ENCODE measurements at regions not wholly inside any gene's neighbourhood (a gene's known extent, or its start where the extent isn't known, plus 50 kb on each side); places are given as distances from the start of the nearest gene placed in this dataset.
"Not testable (repeated sequence)": the region's sequence is repeated elsewhere in the genome, so short reads cannot be mapped to it uniquely, and the experiment has no call there.

DNA sequence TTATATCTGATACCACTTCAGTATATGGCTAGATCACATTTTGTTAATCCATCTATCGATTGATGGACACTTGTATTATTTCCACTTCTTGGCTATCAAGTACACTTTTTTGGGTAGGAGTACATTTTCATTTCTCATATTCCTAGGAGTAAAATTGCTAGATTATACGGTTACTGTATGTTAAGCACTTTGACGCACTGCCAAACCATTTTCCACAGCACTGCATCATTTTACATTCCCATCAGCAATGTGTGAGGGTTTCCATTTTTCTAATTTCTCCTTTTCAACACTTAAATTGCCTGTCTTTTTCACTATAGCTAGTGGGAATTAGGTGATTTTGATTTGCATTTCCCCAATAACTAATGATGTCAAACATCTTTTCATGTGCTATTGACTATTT is 179.3 kb upstream of the B3GAT1 start:
- Histone ChIP-seq H3K4me1 (ENCODE audit: control insufficient read depth, insufficient read depth, low read length) (0 out of 2 replicates have a peak, but pooled peaks cover 1% of the 10 kb centered on the region), H3K36me3 (ENCODE audit: control insufficient read depth, insufficient read depth, low read length) (no peaks in the 10 kb centered on the region), H3K27ac (ENCODE audit: low read length) (no peak overlapping the region), H3K27me3 (ENCODE audit: control insufficient read depth, insufficient read depth, low read length) (no peaks in the 10 kb centered on the region), H3K4me3 (ENCODE audit: low read length) (no peak overlapping the region), H3K9me3 (ENCODE audit: control insufficient read depth, insufficient read depth, low read length) (no peaks in the 10 kb centered on the region)
- no CpG with 5 or more reads among the region's 3 CpGs for WGBS (ENCODE audit: insufficient coverage, insufficient read length)
- no peak for DNase-seq (ENCODE audit: low read depth, low spot score)

DNA sequence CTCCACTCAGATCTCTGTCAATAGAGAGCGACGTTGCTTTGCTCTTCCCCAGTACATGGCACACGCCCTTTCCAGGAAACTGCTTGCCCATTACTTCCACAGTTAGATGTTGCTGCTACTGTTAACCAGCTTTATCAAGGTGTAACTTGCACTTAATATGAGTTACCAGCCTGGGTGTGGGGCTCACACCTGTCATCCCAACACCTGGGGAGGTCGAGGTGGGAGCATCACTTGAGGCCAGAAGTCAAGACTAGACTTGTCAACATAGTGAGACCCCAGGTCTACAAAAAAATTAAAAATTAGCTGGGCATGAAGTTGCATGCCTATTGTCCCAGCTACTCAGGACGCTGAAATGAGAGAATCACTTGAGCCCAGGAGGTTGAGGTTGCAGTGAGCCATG is 177.1 kb upstream of the B3GAT1 start:
- Histone ChIP-seq H3K36me3 (ENCODE audit: control insufficient read depth, insufficient read depth, low read length) (no peaks in the 10 kb centered on the region), H3K27ac (ENCODE audit: low read length) (no peak overlapping the region), H3K4me1 (ENCODE audit: control insufficient read depth, insufficient read depth, low read length) (peaks cover 4% of the 10 kb centered on the region; the same call in 1 of the 2 replicates), H3K9me3 (ENCODE audit: control insufficient read depth, insufficient read depth, low read length) (no peaks in the 10 kb centered on the region), H3K4me3 (ENCODE audit: low read length) (no peak overlapping the region), H3K27me3 (ENCODE audit: control insufficient read depth, insufficient read depth, low read length) (no peaks in the 10 kb centered on the region)
- WGBS (ENCODE audit: insufficient coverage, insufficient read length): no CpG with 5 or more reads among the region's 5 CpGs
- no peak for DNase-seq (ENCODE audit: low read depth, low spot score)

DNA sequence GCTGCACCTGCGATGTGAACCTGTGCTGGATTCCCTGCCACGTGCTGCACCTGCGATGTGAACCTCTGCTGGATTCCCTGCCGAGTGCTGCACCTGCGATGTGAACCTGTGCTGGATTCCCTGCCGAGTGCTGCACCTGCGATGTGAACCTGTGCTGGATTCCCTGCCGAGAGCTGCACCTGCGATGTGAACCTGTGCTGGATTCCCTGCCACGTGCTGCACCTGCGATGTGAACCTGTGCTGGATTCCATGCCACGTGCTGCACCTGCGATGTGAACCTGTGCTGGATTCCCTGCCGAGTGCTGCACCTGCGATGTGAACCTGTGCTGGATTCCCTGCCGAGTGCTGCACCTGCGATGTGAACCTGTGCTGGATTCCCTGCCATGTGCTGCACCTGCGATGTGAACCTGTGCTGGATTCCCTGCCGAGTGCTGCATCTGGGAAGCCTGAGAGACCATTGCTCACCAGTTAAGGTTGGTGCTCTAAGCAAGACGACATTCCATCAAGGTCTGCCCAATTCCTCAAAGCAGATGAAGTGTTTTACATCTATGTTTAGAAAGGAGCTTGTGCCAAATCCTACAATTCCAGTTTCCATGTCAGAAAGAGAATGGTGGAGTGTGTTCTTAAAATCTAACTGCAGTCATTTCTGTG is 176.5 kb upstream of the B3GAT1 start:
- not testable (repeated sequence) for DNase-seq (ENCODE audit: low read depth, low spot score); H3K27me3 ChIP-seq (ENCODE audit: control insufficient read depth, insufficient read depth, low read length)
- WGBS (ENCODE audit: insufficient coverage, insufficient read length): no CpG with 5 or more reads among the region's 20 CpGs

DNA sequence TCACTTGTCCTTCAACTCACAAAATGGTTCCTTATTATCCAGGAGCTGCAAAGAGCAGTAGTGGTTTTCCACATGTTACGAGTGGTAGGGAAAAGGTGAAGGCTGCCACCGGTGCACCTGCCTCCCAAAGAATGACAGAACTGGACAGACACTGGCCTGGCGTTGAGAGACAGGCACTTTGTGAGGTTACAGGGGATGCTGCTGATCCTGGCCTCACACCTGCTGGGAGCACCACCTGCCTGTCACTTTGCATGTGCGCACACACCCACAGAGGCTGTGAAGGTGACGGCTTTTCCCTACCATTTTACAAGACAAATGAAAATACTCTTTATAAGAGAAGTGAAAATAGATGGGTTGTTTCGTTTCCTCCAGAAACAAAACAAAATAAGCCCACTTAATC is 175.3 kb upstream of the B3GAT1 start:
- WGBS (ENCODE audit: insufficient coverage, insufficient read length): no CpG with 5 or more reads among the region's 6 CpGs
- Histone ChIP-seq H3K4me3 (ENCODE audit: low read length) (no peak overlapping the region), H3K9me3 (ENCODE audit: control insufficient read depth, insufficient read depth, low read length) (no peaks in the 10 kb centered on the region), H3K27me3 (ENCODE audit: control insufficient read depth, insufficient read depth, low read length) (no peaks in the 10 kb centered on the region), H3K36me3 (ENCODE audit: control insufficient read depth, insufficient read depth, low read length) (no peaks in the 10 kb centered on the region), H3K4me1 (ENCODE audit: control insufficient read depth, insufficient read depth, low read length) (peaks cover 4% of the 10 kb centered on the region; the same call in 1 of the 2 replicates), H3K27ac (ENCODE audit: low read length) (no peak overlapping the region)
- DNase-seq (ENCODE audit: low read depth, low spot score): no peak

More for the DNA sequence above, 176.5 kb upstream of the B3GAT1 start:
- H3K9me3 ChIP-seq (ENCODE audit: control insufficient read depth, insufficient read depth, low read length); H3K36me3 ChIP-seq (ENCODE audit: control insufficient read depth, insufficient read depth, low read length); H3K4me1 ChIP-seq (ENCODE audit: control insufficient read depth, insufficient read depth, low read length); H3K27ac ChIP-seq (ENCODE audit: low read length); H3K4me3 ChIP-seq (ENCODE audit: low read length): not testable (repeated sequence)

DNA sequence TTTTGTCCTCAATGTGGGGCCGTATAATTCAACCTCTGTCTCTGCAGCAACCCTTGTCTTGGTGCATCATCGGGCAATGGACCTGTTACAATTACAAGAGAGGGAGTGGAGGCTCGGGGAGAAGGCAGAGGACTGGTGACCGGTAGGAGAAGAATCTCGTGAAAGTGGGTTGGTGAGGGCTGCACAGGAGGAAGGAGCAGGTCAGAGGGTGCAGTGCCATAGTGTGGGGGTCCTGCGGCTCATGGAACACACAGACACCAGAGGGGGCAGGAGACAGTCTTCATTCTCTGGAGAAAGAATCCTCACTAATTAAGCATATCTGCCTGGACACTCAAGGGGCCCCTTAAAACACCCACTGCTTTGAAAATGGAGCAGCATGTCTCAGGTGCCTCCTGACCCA is 174.7 kb upstream of the B3GAT1 start:
- peaks cover 4% of the 10 kb centered on the region; the same call in 1 of the 2 replicates for H3K4me1 ChIP-seq (ENCODE audit: control insufficient read depth, insufficient read depth, low read length)
- no peak for DNase-seq (ENCODE audit: low read depth, low spot score)
- no peak overlapping the region for H3K4me3 ChIP-seq (ENCODE audit: low read length)
- no CpG with 5 or more reads among the region's 6 CpGs for WGBS (ENCODE audit: insufficient coverage, insufficient read length)
- H3K9me3 ChIP-seq (ENCODE audit: control insufficient read depth, insufficient read depth, low read length): no peaks in the 10 kb centered on the region
- H3K27ac ChIP-seq (ENCODE audit: low read length): no peak overlapping the region
- no peaks in the 10 kb centered on the region for H3K27me3 ChIP-seq (ENCODE audit: control insufficient read depth, insufficient read depth, low read length)
- H3K36me3 ChIP-seq (ENCODE audit: control insufficient read depth, insufficient read depth, low read length): no peaks in the 10 kb centered on the region

DNA sequence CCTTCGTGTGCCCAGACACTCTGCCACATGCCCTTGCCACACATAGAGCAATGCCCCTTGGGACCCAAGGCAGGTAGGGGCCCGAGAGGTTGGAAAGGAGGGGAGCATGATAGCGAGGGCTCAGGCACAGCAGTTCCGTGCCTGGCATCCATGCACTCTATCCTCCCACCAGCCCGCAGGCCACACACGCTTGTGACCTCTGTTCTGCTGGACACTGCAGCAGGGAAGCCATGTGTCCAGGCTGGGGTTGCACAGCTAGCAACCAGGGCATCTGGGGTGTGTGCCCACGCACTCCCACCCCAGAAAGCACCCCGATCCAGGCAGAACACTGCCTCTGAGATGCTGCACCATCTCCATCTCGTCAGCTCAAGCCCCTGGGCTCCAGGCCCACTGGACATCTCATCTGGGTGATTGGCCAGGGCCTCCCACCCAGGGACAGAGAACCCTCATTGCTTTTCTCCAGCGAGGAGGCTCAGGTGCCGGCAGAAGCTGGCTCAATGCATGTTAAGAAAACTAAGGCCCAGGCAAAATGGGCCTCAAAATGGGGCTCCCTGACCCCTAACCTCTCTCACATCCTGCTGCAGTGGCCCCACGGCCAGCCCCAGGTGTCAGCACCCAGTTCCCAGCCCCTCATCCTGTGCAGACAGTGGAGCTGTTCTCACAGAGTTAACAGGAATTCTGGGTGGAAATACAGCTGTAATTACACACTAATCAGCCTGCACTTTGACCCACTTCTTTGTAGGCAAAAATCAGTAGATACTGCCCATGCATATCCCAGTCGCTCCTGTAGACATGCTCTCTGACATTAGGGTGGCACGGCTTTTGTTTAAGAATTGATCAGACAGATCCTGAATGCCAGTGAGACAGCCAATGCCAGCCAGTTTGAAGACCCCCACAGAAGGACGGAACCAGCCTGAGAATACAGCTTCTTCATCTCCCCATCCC is 173.9 kb upstream of the B3GAT1 start:
- no peak for DNase-seq (ENCODE audit: low read depth, low spot score)
- no CpG with 5 or more reads among the region's 15 CpGs for WGBS (ENCODE audit: insufficient coverage, insufficient read length)
- H3K36me3 ChIP-seq (ENCODE audit: control insufficient read depth, insufficient read depth, low read length): no peaks in the 10 kb centered on the region
- no peak overlapping the region for H3K27ac ChIP-seq (ENCODE audit: low read length)
- peaks cover 4% of the 10 kb centered on the region; the same call in 1 of the 2 replicates for H3K4me1 ChIP-seq (ENCODE audit: control insufficient read depth, insufficient read depth, low read length)
- no peaks in the 10 kb centered on the region for H3K9me3 ChIP-seq (ENCODE audit: control insufficient read depth, insufficient read depth, low read length)
- H3K27me3 ChIP-seq (ENCODE audit: control insufficient read depth, insufficient read depth, low read length): no peaks in the 10 kb centered on the region
- no peak overlapping the region for H3K4me3 ChIP-seq (ENCODE audit: low read length)

DNA sequence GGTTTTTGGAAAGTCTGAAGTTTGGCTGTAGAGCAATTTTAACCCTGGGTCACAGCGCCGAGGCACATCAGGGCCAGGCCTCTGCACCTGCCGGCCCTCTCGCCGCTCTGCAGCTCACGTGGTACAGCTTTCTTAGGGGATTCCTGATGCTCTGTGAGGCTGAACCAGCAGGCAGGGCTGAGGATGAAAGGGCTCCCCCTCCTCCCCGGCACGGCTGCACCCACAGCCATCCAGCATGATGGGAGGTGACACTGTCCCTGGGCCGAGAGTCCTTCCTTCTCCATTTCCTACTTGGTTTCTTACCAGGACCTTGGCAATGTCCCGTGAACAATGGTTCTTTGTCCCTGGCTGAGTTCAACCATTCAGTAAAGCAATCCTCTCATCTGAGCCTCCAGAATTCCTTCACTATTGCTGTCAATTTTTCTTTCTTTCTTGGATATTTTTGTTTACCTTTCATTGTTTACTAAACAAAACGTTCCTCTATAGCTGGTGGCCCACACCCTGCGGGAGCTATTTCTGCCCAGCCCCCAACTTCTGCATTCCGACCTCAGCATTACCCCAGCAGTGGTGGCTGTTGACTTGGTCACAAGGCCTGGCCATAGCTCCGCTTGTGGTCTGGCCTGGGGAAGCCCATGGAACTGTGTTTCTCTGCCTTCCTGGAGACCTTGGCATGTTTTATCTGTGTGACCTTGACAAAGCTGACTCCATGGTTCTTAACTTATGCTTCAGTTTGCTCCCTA is 172.8 kb upstream of the B3GAT1 start:
- peaks cover 4% of the 10 kb centered on the region; the same call in 1 of the 2 replicates for H3K4me1 ChIP-seq (ENCODE audit: control insufficient read depth, insufficient read depth, low read length)
- no peak for DNase-seq (ENCODE audit: low read depth, low spot score)
- no peak overlapping the region for H3K27ac ChIP-seq (ENCODE audit: low read length)
- H3K27me3 ChIP-seq (ENCODE audit: control insufficient read depth, insufficient read depth, low read length): no peaks in the 10 kb centered on the region
- no peaks in the 10 kb centered on the region for H3K9me3 ChIP-seq (ENCODE audit: control insufficient read depth, insufficient read depth, low read length)
- WGBS (ENCODE audit: insufficient coverage, insufficient read length): no CpG with 5 or more reads among the region's 14 CpGs
- H3K4me3 ChIP-seq (ENCODE audit: low read length): no peak overlapping the region
- no peaks in the 10 kb centered on the region for H3K36me3 ChIP-seq (ENCODE audit: control insufficient read depth, insufficient read depth, low read length)

DNA sequence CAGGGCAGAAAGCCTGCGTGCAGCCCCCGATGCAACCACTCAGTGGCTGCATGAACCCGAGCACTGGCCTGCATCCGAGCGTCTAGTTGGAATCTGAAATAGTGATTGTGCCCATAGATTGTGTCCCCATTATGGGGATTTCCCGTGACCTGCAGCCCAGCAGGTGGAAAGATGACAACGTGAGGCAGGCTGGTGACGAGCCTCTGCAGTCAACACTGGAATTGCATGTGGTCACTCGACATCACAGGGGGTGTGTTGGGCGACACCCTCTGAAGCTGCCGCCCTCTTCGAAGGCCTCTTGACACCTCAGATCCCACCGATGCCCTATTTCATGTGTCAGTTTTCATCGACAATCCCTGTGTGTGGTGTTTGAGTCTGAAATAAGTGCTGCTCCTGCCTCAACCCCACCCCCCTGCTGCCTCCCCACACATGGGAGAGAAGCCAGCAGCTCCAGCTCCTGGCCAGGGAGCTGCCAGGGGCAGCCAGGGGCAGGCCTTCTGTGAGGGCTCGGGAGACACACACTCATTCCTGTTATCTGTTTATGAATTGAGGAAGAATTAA is 172.0 kb upstream of the B3GAT1 start:
- no peak overlapping the region for H3K27ac ChIP-seq (ENCODE audit: low read length)
- H3K9me3 ChIP-seq (ENCODE audit: control insufficient read depth, insufficient read depth, low read length): no peaks in the 10 kb centered on the region
- H3K4me3 ChIP-seq (ENCODE audit: low read length): no peak overlapping the region
- DNase-seq (ENCODE audit: low read depth, low spot score): no peak
- peaks cover 4% of the 10 kb centered on the region; the same call in 1 of the 2 replicates for H3K4me1 ChIP-seq (ENCODE audit: control insufficient read depth, insufficient read depth, low read length)
- no peaks in the 10 kb centered on the region for H3K36me3 ChIP-seq (ENCODE audit: control insufficient read depth, insufficient read depth, low read length)
- no peaks in the 10 kb centered on the region for H3K27me3 ChIP-seq (ENCODE audit: control insufficient read depth, insufficient read depth, low read length)
- no CpG with 5 or more reads among the region's 15 CpGs for WGBS (ENCODE audit: insufficient coverage, insufficient read length)

DNA sequence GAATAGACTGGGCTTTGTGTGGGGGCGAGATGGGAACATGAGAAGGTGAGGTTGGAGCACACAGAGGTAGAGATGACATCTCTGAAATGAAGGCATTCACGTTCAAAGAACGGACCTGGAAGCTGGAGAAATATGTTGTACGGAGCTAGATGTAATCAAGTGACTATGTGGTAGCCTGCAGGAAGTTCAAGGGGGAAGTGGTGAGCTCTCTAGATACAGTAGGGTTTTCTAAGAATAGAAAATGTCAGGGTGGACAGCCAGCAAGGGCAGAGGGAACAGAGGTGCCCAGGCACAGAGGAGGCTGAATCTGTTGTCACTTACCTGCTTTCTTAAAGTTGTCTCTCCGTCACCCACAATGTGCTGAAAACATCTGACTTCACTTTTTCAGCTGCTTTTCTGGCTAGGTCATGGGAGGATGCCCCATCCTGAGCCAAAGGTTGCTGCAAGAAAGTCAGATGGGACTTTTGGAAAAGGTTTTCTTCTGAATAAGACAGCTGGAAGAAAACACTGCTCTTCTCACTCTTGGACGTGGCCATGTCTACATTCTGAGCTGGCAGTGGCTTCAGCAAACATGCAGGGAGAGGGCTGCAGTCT is 171.5 kb upstream of the B3GAT1 start:
- H3K9me3 ChIP-seq (ENCODE audit: control insufficient read depth, insufficient read depth, low read length): no peaks in the 10 kb centered on the region
- WGBS (ENCODE audit: insufficient coverage, insufficient read length): no CpG with 5 or more reads among the region's 6 CpGs
- H3K36me3 ChIP-seq (ENCODE audit: control insufficient read depth, insufficient read depth, low read length): no peaks in the 10 kb centered on the region
- peaks cover 4% of the 10 kb centered on the region; the same call in 1 of the 2 replicates for H3K4me1 ChIP-seq (ENCODE audit: control insufficient read depth, insufficient read depth, low read length)
- DNase-seq (ENCODE audit: low read depth, low spot score): no peak
- H3K4me3 ChIP-seq (ENCODE audit: low read length): no peak overlapping the region
- no peaks in the 10 kb centered on the region for H3K27me3 ChIP-seq (ENCODE audit: control insufficient read depth, insufficient read depth, low read length)
- no peak overlapping the region for H3K27ac ChIP-seq (ENCODE audit: low read length)

DNA sequence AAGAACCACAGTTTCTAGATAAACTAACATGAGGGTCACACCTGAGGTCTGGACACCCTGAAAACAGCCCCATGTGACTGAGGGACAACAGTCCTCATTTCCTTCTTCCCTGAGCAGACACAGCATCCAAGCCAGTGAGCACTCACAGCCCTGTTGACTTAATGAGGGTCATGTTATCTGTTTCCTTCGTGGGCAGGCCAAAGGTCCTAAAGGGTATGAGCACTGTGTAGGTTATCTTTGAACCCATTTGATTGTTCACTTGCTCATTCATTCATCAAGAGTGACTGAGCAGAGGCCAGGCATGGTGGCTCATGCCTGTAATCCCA is 170.7 kb upstream of the B3GAT1 start:
- WGBS (ENCODE audit: insufficient coverage, insufficient read length): no CpG with 5 or more reads among the region's 1 CpG
- Histone ChIP-seq H3K9me3 (ENCODE audit: control insufficient read depth, insufficient read depth, low read length) (no peaks in the 10 kb centered on the region), H3K27ac (ENCODE audit: low read length) (no peak overlapping the region), H3K36me3 (ENCODE audit: control insufficient read depth, insufficient read depth, low read length) (no peaks in the 10 kb centered on the region), H3K4me1 (ENCODE audit: control insufficient read depth, insufficient read depth, low read length) (peaks cover 4% of the 10 kb centered on the region; the same call in 1 of the 2 replicates), H3K4me3 (ENCODE audit: low read length) (no peak overlapping the region), H3K27me3 (ENCODE audit: control insufficient read depth, insufficient read depth, low read length) (no peaks in the 10 kb centered on the region)
- no peak for DNase-seq (ENCODE audit: low read depth, low spot score)

All from iPS DF 6.9 (cell line).